ENCODE measurements at regions not wholly inside any gene's neighbourhood (a gene's known extent, or its start where the extent isn't known, plus 50 kb on each side); places are given as distances from the start of the nearest gene placed in this dataset.

GRCh38 chr9:27880156-27880555, 306.9 kb upstream of the C9orf72 start:
- TF ChIP-seq CTCF (IDR thresholded peaks at IDR 0.05; ENCODE audit: low read depth, low read length, poor library complexity, severe bottlenecking) (no peak), EZH2phosphoT487 (IDR thresholded peaks at IDR 0.05; ENCODE audit: borderline replicate concordance, low read length) (no peak)

Measured in DOHH2 (cell line).